HFF-Myc (cell line): ENCODE measurements at regions not wholly inside any gene's neighbourhood (a gene's known extent, or its start where the extent isn't known, plus 50 kb on each side); places are given as distances from the start of the nearest gene placed in this dataset.

Experiments used
- DNase-seq: peaks from one replicate; pipeline ENCODE4 v3.0.0-alpha.2; 2011; ENCODE audit warnings: low read depth; ENCODE audit errors: extremely low read depth
- H3K4me3 ChIP-seq: replicated peaks from 2 replicates; pipeline ENCODE4 v1.5.1; 2011; ENCODE audit warnings: low read depth, mild to moderate bottlenecking, control low read depth, low read length
- CTCF ChIP-seq: IDR thresholded peaks from 2 replicates; pipeline ENCODE4 v1.5.1; 2012; ENCODE audit warnings: mild to moderate bottlenecking, low read depth, low read length, control low read depth; ENCODE audit errors: missing control alignments

- TF ChIP-seq CTCF = no peak
- no peak for DNase-seq
These were observed 306.2 kb upstream of the RIOK2 start for GRCh38 chr5:97489010-97489840.

GRCh38 chr5:97494465-97494864, 311.4 kb upstream of the RIOK2 start:
- DNase-seq = no peak
- no peak overlapping the region for H3K4me3 ChIP-seq
- TF ChIP-seq CTCF = no peak

More at GRCh38 chr5:97489010-97489840, 306.2 kb upstream of the RIOK2 start:
- H3K4me3 ChIP-seq = no peak overlapping the region

DNA sequence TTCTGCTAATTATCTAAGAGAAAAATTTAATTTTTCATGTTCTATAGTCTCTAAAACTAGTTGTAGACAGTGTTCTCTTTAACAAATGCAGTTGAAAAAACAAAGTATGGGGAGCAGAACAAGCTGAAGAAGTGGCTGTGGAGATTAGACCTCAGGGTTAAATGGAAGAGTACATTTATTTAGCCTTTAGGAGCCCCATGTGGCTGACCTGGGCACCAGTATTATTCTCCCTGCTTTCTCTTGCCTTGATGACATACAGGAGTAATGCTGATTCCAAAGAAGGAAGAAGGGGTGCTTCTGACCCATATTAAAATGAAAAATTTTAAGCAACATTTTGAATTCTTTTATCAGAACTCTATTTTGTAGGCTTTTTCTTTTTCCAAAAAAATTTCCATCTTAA, 312.3 kb upstream of the RIOK2 start:
- no peak for TF ChIP-seq CTCF
- DNase-seq = no peak
- no peak overlapping the region for H3K4me3 ChIP-seq

GRCh38 chr5:97496037-97496436, 313.0 kb upstream of the RIOK2 start:
- TF ChIP-seq CTCF = no peak
- no peak for DNase-seq
- no peak overlapping the region for H3K4me3 ChIP-seq

DNA sequence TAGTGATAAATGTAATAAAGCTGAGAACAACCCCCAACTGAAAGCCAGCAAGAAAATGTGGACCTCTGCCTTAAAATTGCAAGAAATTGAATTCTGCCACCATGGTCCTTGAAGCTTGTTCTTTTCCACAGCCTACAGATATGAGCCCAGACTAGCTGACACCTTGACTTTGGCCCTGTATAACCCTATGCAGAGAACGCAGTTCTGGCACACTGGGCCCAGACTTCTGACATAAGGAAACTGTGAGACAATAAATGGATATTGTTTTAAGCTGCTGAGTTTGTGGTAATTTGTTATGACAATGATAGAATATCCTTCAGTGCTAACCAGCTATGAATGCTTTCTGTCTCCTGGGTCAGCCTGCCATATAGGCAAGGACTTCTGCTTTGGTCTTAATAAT, 315.6 kb upstream of the RIOK2 start:
- DNase-seq = no peak
- no peak for TF ChIP-seq CTCF
- H3K4me3 ChIP-seq = no peak overlapping the region

DNA sequence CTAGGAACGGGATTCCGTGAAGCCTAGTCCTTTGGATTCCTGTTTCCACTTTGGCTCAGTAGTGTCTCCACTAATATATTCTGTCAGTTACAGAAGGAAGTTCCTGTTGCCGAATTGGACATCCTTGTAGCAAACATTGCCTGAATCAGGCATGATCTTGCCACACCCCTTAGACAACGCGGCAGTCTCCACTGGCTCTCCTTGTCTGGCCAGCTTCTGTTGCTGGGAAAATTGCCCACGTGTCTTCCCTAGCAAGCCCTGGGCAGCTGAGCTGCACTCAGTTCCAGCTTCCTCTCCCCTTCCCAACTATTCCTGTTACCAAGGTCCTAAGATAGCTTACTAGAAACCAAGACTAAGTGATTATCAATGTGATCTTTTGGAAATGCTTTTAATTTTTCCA, 316.6 kb upstream of the RIOK2 start:
- no peak for TF ChIP-seq CTCF
- no peak overlapping the region for H3K4me3 ChIP-seq
- DNase-seq = no peak
